ENCODE measurements at regions not wholly inside any gene's neighbourhood (a gene's known extent, or its start where the extent isn't known, plus 50 kb on each side); places are given as distances from the start of the nearest gene placed in this dataset.
"Not testable (repeated sequence)": the region's sequence is repeated elsewhere in the genome, so short reads cannot be mapped to it uniquely, and the experiment has no call there.

- peak; percentile 83 for DNase-seq
These were observed 208.8 kb downstream of the RNF144B start for GRCh38 chr6:18595774-18596530.

- no peak for DNase-seq
These were observed 209.3 kb downstream of the RNF144B start for GRCh38 chr6:18596531-18596835.

GRCh38 chr6:18598551-18599264, 211.6 kb downstream of the RNF144B start:
- DNase-seq: no peak

GRCh38 chr6:18600255-18600654, 213.1 kb downstream of the RNF144B start:
- no peak for DNase-seq

- no peak for DNase-seq
These were observed 214.4 kb downstream of the RNF144B start for GRCh38 chr6:18601516-18602020.

GRCh38 chr6:18602931-18603330, 215.8 kb downstream of the RNF144B start:
- no peak for DNase-seq

- DNase-seq: no peak
These were observed 216.2 kb downstream of the RNF144B start for GRCh38 chr6:18603361-18603760.

GRCh38 chr6:18605841-18606240, 218.7 kb downstream of the RNF144B start:
- DNase-seq: no peak

- no peak for DNase-seq
These were observed 222.6 kb downstream of the RNF144B start for GRCh38 chr6:18609715-18610114.

- DNase-seq: peak; percentile 38
These were observed 226.3 kb downstream of the RNF144B start for GRCh38 chr6:18613319-18613925.

GRCh38 chr6:18629571-18629970, 242.4 kb downstream of the RNF144B start:
- no peak for DNase-seq

- DNase-seq: peak; percentile 23
These were observed 245.7 kb downstream of the RNF144B start for GRCh38 chr6:18632670-18633410.

- DNase-seq: no peak
These were observed 247.8 kb downstream of the RNF144B start for GRCh38 chr6:18634912-18635311.

GRCh38 chr6:18640134-18640533, 253.0 kb downstream of the RNF144B start:
- no peak for DNase-seq

- DNase-seq: no peak
These were observed 253.6 kb downstream of the RNF144B start for GRCh38 chr6:18640754-18641153.

GRCh38 chr6:18654821-18655220, 267.7 kb downstream of the RNF144B start:
- no peak for DNase-seq

- DNase-seq: no peak
These were observed 269.4 kb downstream of the RNF144B start for GRCh38 chr6:18656506-18656905.

- not testable (repeated sequence) for DNase-seq
These were observed 272.8 kb downstream of the RNF144B start for GRCh38 chr6:18659994-18660393.

GRCh38 chr6:18663011-18663410, 275.9 kb downstream of the RNF144B start:
- DNase-seq: no peak

GRCh38 chr6:18664401-18664800, 277.3 kb downstream of the RNF144B start:
- no peak for DNase-seq

GRCh38 chr6:18667612-18668011, 280.5 kb downstream of the RNF144B start:
- no peak for DNase-seq

- DNase-seq: no peak
These were observed 281.8 kb downstream of the RNF144B start for GRCh38 chr6:18668994-18669393.

- no peak for DNase-seq
These were observed 285.7 kb downstream of the RNF144B start for GRCh38 chr6:18672852-18673251.

Data from OCI-M1 (cell line).